BLaER1 treated with 17β-estradiol and CSF1 and Interleukin-3, amounts not matched to agents 10 nM and 100 nM (cell line): ENCODE measurements at regions not wholly inside any gene's neighbourhood (a gene's known extent, or its start where the extent isn't known, plus 50 kb on each side); places are given as distances from the start of the nearest gene placed in this dataset.

Experiments
- H3K27ac ChIP-seq, 11 experiments: shearing (Covaris generic); formaldehyde crosslinking; 2 replicates each; pipeline ENCODE4 v1.8.1; 2022
- H3K27me3 ChIP-seq, 11 experiments: shearing (Covaris generic); formaldehyde crosslinking; 2 replicates each; pipeline ENCODE4 v1.8.1; 2022
- H3K36me3 ChIP-seq, 11 experiments: shearing (Covaris generic); formaldehyde crosslinking; 2 replicates each; pipeline ENCODE4 v1.8.1; 2022
- H3K4me1 ChIP-seq, 10 experiments: shearing (Covaris generic); formaldehyde crosslinking; 2 replicates each; pipeline ENCODE4 v1.8.1; 2022
- H3K4me2 ChIP-seq, 11 experiments: shearing (Covaris generic); formaldehyde crosslinking; 2 replicates each; pipeline ENCODE4 v1.8.1; 2022
- H3K4me3 ChIP-seq, 10 experiments: shearing (Covaris generic); formaldehyde crosslinking; 2 replicates each; pipeline ENCODE4 v1.8.1; 2022
- H3K9ac ChIP-seq, 11 experiments: shearing (Covaris generic); formaldehyde crosslinking; 2 replicates each; pipeline ENCODE4 v1.8.1; 2022
- H3K9me3 ChIP-seq, 11 experiments: shearing (Covaris generic); formaldehyde crosslinking; replicated peaks in 1 of 11; 2 replicates each; pipeline ENCODE4 v1.8.1; 2022
- H4K20me1 ChIP-seq, 11 experiments: shearing (Covaris generic); formaldehyde crosslinking; 2 replicates each; pipeline ENCODE4 v1.8.1; 2022
- Cebpa-rat ChIP-seq, 11 experiments: shearing (Covaris generic); IDR thresholded peaks; 2 replicates each; pipeline ENCODE4 v1.8.1; 2022

DNA sequence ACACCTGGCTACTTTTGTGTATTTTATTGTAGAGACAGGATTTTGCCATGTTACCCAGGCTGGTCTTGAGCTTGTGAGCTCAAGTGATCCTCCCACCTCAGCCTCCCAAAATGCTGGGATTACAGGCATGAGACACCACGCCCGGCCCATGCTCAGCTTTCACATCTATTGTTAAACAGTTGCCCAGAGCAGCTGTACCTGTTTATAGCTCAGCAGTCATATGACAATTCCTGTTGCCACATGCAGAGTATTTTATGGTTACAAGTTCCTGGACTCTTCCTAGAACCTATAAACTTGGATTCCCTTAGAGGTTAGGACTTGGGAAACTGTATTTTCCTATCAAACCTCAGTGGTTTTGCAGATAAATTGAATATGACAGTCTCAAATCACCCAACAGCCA lies 188.3 kb upstream of the KCNG1 start:
- H3K9me3 ChIP-seq, result peaks cover 6 to 11% (median 10%) of the 10 kb centered on the region in 11 experiments
- no peak overlapping the region for H3K27ac ChIP-seq
- no peaks in the 10 kb centered on the region for H3K4me1 ChIP-seq
- no peak overlapping the region for H3K4me3 ChIP-seq
- H3K9ac ChIP-seq, result no peak overlapping the region
- no peaks in the 10 kb centered on the region for H4K20me1 ChIP-seq
- H3K36me3 ChIP-seq, result no peaks in the 10 kb centered on the region
- no peak for TF ChIP-seq Cebpa-rat (IDR thresholded peaks at IDR 0.05)
- H3K27me3 ChIP-seq, result no peaks in the 10 kb centered on the region
- no peak overlapping the region for H3K4me2 ChIP-seq

DNA sequence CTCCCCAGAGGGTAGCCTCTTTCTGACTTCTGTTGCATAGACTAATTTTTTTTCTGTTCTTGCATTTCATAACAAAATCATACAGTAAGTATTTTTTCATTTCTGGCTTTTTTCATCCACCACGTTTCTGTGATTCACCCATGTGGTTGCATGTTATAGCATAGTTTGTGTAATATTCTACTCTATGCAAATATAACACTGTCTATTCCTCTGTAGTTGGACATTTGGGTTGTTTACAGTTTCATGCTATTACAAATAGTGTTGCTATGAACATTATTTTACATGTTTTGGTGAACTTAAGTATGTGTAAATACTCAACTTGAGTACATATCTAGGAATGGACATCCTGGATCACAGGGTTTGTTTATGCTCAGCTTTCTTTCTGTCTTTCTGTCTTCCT lies 187.2 kb upstream of the KCNG1 start:
- no peak overlapping the region for H3K27ac ChIP-seq
- no peaks in the 10 kb centered on the region for H3K4me1 ChIP-seq
- TF ChIP-seq Cebpa-rat (IDR thresholded peaks at IDR 0.05), result no peak
- H3K9me3 ChIP-seq, result peaks cover 0 to under 1% (median 0%) of the 10 kb centered on the region in 11 experiments; a peak in 1 of 22 replicates
- H4K20me1 ChIP-seq, result no peaks in the 10 kb centered on the region
- no peak overlapping the region for H3K9ac ChIP-seq
- no peak overlapping the region for H3K4me3 ChIP-seq
- no peaks in the 10 kb centered on the region for H3K36me3 ChIP-seq
- no peak overlapping the region for H3K4me2 ChIP-seq
- H3K27me3 ChIP-seq, result no peaks in the 10 kb centered on the region

DNA sequence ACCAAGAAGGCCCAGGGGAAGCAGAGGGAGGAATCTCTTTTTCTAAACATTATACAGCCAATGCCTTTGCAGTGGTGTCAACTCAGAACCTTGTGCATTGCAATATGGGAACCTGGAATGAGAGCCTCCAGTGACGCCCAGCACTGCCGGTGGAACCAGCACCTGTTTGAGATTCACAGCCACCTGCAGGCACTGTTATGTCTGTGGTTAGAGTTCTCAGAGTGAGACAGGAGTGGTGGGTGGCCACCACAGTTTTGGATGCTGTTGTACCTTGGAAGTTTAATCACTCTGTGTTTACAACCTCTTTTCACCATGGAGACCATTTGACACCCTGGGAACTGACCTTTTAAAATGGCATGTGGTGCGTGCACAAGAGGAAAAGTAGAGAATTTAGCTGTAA lies 185.3 kb upstream of the KCNG1 start:
- no peaks in the 10 kb centered on the region for H3K9me3 ChIP-seq
- no peaks in the 10 kb centered on the region for H3K4me1 ChIP-seq
- H3K9ac ChIP-seq, result no peak overlapping the region
- H4K20me1 ChIP-seq, result no peaks in the 10 kb centered on the region
- H3K27me3 ChIP-seq, result no peaks in the 10 kb centered on the region
- no peak overlapping the region for H3K4me2 ChIP-seq
- no peaks in the 10 kb centered on the region for H3K36me3 ChIP-seq
- H3K4me3 ChIP-seq, result no peak overlapping the region
- no peak for TF ChIP-seq Cebpa-rat (IDR thresholded peaks at IDR 0.05)
- no peak overlapping the region for H3K27ac ChIP-seq

DNA sequence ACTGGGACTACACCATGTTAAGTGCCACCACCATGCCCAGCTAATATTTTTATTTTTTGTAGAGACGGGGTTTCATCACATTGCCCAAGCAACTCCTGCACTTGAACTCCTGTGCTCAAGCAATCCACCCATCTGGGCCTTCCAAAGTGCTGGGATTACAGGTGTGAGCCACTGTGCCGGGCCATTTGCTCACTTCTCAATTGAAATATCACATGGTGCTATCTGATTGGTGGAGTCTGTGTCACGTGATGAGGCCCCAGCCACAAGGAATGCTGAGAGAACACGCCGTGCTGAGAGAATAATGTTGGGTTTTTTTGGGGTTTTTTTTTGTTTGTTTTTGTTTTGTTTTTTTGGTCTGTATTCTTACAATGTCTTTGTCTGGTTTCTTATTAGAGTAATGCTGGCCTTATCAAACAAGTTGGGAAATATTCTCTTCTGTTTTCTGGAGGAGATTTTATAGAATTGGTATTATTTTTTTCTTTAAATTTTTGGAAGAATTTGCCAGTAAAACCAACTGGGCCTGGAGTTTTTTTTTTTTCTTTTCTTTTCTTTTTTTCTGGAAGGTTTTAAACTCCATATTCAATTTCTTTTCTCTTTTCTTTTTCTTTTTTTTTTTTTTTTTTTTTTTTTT lies 183.2 kb upstream of the KCNG1 start:
- no peak for TF ChIP-seq Cebpa-rat (IDR thresholded peaks at IDR 0.05)
- Histone ChIP-seq H3K27ac (no peak overlapping the region), H3K4me2 (no peak overlapping the region), H3K36me3 (no peaks in the 10 kb centered on the region), H4K20me1 (no peaks in the 10 kb centered on the region), H3K4me1 (no peaks in the 10 kb centered on the region), H3K27me3 (no peaks in the 10 kb centered on the region), H3K9ac (no peak overlapping the region), H3K4me3 (no peak overlapping the region), H3K9me3 (no peaks in the 10 kb centered on the region)

DNA sequence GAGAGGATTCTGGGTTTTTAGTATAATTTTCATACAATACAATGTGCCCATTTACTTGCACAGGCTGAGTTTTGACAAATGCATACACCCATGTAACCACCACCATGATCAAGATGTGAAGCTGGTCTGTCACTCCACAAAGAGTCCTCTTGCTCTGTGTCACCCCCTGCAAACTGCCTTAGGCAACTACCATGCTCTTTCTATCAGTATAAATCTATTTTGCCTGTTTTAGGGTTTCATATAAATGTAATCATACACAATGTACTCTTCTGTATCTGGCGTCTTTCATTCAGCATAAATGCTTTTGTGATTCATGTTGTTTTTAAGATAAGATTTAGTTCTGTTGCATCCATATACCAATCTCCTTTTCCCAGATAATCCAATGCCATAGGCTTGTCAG lies 181.9 kb upstream of the KCNG1 start:
- TF ChIP-seq Cebpa-rat (IDR thresholded peaks at IDR 0.05), result no peak
- no peaks in the 10 kb centered on the region for H3K27me3 ChIP-seq
- H3K4me2 ChIP-seq, result no peak overlapping the region
- H3K4me1 ChIP-seq, result no peaks in the 10 kb centered on the region
- no peaks in the 10 kb centered on the region for H3K9me3 ChIP-seq
- H3K27ac ChIP-seq, result no peak overlapping the region
- no peaks in the 10 kb centered on the region for H4K20me1 ChIP-seq
- no peak overlapping the region for H3K4me3 ChIP-seq
- H3K9ac ChIP-seq, result no peak overlapping the region
- no peaks in the 10 kb centered on the region for H3K36me3 ChIP-seq

DNA sequence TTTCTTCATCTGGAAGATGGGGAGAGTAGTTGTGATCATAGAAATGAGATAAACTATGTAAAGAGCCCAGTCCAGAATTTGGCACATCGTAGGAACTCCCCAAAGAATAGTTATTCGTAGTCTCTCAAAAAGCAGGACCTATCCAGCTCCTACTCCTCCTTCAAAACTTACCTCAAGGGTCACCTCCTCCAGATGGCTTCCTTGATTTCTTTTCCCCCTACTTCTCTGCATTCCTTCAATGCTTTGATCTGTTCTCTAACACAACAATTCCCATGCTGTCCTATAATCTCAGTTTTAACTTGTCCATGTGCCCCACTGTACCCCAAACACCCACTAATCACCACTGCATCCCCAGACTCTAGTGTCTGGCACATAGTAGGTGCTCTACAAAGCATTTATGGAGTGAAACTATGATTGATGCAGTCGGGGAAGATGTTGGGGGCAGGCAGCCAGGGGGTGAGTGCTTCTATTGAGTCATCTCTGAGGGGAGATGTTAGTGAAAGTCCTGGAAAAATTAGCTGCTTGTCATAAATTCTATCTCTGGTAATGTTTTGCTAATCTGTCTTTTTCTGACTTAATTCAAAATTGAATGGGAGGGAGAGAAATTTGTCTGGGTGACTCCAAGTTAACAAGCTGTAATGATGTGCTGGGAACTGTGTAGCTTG lies 181.3 kb upstream of the KCNG1 start:
- H3K9ac ChIP-seq, result no peak overlapping the region
- no peak overlapping the region for H3K4me2 ChIP-seq
- no peaks in the 10 kb centered on the region for H3K4me1 ChIP-seq
- H4K20me1 ChIP-seq, result no peaks in the 10 kb centered on the region
- no peak overlapping the region for H3K27ac ChIP-seq
- H3K36me3 ChIP-seq, result no peaks in the 10 kb centered on the region
- H3K9me3 ChIP-seq, result no peaks in the 10 kb centered on the region
- no peak overlapping the region for H3K4me3 ChIP-seq
- TF ChIP-seq Cebpa-rat (IDR thresholded peaks at IDR 0.05), result no peak
- H3K27me3 ChIP-seq, result no peaks in the 10 kb centered on the region

DNA sequence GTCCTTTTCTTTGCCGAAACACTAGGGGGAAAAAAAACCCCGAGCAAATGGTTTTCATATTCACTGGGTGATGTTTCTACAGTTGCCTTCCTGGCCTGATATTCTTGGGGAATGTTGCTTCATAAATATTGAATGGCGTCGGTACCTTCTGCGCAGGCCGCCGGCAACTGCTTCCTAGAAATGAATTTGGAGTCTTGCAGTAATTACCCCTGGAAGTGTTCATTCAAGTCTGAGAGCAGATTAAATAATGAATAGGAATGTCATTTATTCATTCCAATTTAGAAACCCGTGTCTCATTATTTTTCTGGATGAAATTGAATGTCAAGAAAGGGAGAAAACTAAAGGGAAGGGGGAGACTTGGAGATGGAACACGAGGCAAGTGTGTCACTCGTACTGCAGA lies 179.4 kb upstream of the KCNG1 start:
- no peak overlapping the region for H3K4me3 ChIP-seq

DNA sequence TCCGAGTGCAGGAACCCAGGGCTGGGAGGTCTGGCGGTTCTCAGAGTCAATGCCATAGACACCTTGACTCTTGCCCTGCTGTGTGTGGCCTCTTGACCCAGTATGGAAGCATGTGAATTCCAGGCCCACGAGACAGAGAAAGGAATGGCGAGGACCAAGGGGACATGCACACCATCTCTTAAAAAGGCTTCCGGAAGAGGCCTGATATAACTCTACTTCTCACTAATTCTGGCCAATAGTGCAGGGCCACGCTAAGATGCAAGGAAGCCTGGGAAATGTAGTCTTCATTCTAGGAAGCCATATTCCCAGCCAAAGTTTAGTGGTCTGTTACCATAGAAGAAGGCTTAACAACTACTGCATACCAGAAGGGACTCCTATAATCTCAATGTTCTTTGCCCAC lies 177.0 kb upstream of the KCNG1 start:
- H3K27me3 ChIP-seq, result no peaks in the 10 kb centered on the region
- H3K9me3 ChIP-seq, result peaks cover 5 to 16% (median 11%) of the 10 kb centered on the region in 11 experiments; a peak in 16 of 22 replicates
- no peak for TF ChIP-seq Cebpa-rat (IDR thresholded peaks at IDR 0.05)
- no peak overlapping the region for H3K9ac ChIP-seq
- no peaks in the 10 kb centered on the region for H3K4me1 ChIP-seq
- H3K36me3 ChIP-seq, result no peaks in the 10 kb centered on the region
- no peak overlapping the region for H3K4me3 ChIP-seq
- no peaks in the 10 kb centered on the region for H4K20me1 ChIP-seq
- no peak overlapping the region for H3K4me2 ChIP-seq
- no peak overlapping the region for H3K27ac ChIP-seq

More for the DNA sequence above, 179.4 kb upstream of the KCNG1 start:
- Histone ChIP-seq H4K20me1 (no peaks in the 10 kb centered on the region), H3K9ac (no peak overlapping the region), H3K4me1 (no peaks in the 10 kb centered on the region), H3K36me3 (no peaks in the 10 kb centered on the region), H3K27me3 (no peaks in the 10 kb centered on the region), H3K27ac (no peak overlapping the region), H3K9me3 (no peaks in the 10 kb centered on the region), H3K4me2 (no peak overlapping the region)
- no peak for TF ChIP-seq Cebpa-rat (IDR thresholded peaks at IDR 0.05)

DNA sequence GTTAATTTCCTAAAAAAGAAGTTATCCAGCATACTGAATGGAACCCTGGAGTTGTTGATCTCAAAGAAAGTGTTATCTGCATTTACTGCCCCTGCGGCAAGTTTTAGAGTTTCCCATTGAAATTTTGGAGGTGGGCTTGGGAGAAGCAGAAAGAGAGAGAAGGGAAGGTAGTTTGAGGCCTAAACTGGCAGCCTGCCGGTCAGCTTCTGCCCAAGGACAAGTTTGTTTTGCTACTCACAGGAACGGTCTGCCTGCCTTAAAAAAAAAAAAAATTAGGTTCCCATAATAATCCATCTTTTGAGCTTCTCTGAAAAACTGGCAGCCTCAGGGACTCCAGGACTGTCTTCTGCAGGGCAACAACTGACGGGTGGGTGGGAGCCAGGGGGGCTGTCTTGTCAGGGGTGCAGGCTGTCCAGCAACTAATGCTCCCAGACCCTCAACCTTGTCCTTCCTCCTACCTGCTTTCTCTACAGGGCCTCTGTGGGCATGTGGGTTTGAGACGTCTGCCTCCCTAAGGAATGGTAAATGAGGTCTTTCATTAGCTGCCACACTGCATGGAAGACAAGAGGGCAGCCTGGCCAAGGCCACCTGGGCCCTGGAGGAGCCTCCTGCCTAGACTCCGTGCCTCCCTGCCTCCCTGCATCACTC lies 176.1 kb upstream of the KCNG1 start:
- Histone ChIP-seq H3K27ac (no peak overlapping the region), H3K4me1 (no peaks in the 10 kb centered on the region), H3K9me3 (peaks cover 8 to 26% (median 14%) of the 10 kb centered on the region in 11 experiments; a peak in 17 of 22 replicates), H4K20me1 (no peaks in the 10 kb centered on the region), H3K9ac (no peak overlapping the region), H3K4me3 (no peak overlapping the region), H3K4me2 (no peak overlapping the region), H3K36me3 (no peaks in the 10 kb centered on the region), H3K27me3 (no peaks in the 10 kb centered on the region)
- TF ChIP-seq Cebpa-rat (IDR thresholded peaks at IDR 0.05), result no peak

DNA sequence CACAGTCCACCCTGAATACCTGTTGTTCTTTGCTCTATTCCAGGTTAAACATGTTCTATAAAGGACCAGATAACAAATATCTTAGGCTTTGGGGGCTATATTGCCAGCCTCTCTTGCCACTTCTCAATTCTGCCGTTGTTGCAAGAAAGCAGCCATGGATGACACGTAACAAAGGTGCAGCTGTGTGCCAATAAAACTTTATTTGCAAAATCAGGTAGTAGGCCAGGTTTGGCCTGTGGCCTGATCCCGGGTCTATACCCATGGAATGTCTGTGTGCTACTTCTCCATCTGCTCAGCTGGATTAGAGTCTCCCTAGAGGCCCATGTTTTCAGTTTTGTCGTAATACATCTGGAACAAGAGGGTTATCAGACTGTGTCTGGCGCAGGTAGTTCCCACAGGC lies 175.3 kb upstream of the KCNG1 start:
- no peaks in the 10 kb centered on the region for H3K27me3 ChIP-seq

More for the DNA sequence above, 175.3 kb upstream of the KCNG1 start:
- Histone ChIP-seq H3K9ac (no peak overlapping the region), H3K4me1 (no peaks in the 10 kb centered on the region), H3K9me3 (peaks cover 8 to 29% (median 14%) of the 10 kb centered on the region in 11 experiments; a peak in 17 of 22 replicates), H3K4me2 (no peak overlapping the region), H4K20me1 (no peaks in the 10 kb centered on the region), H3K4me3 (no peak overlapping the region), H3K36me3 (no peaks in the 10 kb centered on the region), H3K27ac (no peak overlapping the region)
- TF ChIP-seq Cebpa-rat (IDR thresholded peaks at IDR 0.05), result no peak
